ENCODE measurements at regions not wholly inside any gene's neighbourhood (a gene's known extent, or its start where the extent isn't known, plus 50 kb on each side); places are given as distances from the start of the nearest gene placed in this dataset.

GRCh38 chr6:144585217-144585814 lies 300.2 kb downstream of the UTRN start (continued):
- TF ChIP-seq EEA1 (CRISPR knock-in tag; IDR thresholded peaks at IDR 0.05; ENCODE audit: borderline replicate concordance) (no peak), ZNF556 (CRISPR knock-in tag; IDR thresholded peaks at IDR 0.05; ENCODE audit: borderline replicate concordance) (no peak), ZNF260 (CRISPR knock-in tag; IDR thresholded peaks at IDR 0.05; ENCODE audit: borderline replicate concordance, low read depth) (no peak), GTF2F1 (IDR thresholded peaks at IDR 0.05; ENCODE audit: low read length) (no peak), ZNF354B (CRISPR knock-in tag; IDR thresholded peaks at IDR 0.05) (no peak), HMG20B (CRISPR knock-in tag; conservative IDR thresholded peaks at IDR 0.05) (no peak), TOPORS (CRISPR knock-in tag; IDR thresholded peaks at IDR 0.05) (no peak), ZNF570 (CRISPR knock-in tag; IDR thresholded peaks at IDR 0.05; ENCODE audit: borderline replicate concordance) (no peak), ZEB1 (IDR thresholded peaks at IDR 0.05; ENCODE audit: insufficient replicate concordance, low read depth) (no peak), SSRP1 (CRISPR knock-in tag; IDR thresholded peaks at IDR 0.05) (0 out of 2 replicates have a peak, but pooled peaks have one; percentile 42), GATAD2A (CRISPR knock-in tag; IDR thresholded peaks at IDR 0.05) (peak; percentile 32; the same call in 1 of the 2 replicates), ZNF143 (CRISPR knock-in tag; IDR thresholded peaks at IDR 0.05) (no peak), MIER3 (CRISPR knock-in tag; IDR thresholded peaks at IDR 0.05; ENCODE audit: borderline replicate concordance) (no peak), ZMYM4 (CRISPR knock-in tag; IDR thresholded peaks at IDR 0.05) (no peak; the same call in 1 of the 2 replicates), RAD21 (CRISPR knock-in tag; IDR thresholded peaks at IDR 0.05) (peak; percentile 81), ARID3A (IDR thresholded peaks at IDR 0.05; ENCODE audit: low read depth, low read length) (peak; percentile 63; the same call in 1 of the 2 replicates), ZNF207 (IDR thresholded peaks at IDR 0.05; ENCODE audit: borderline replicate concordance) (no peak), THYN1 (CRISPR knock-in tag; IDR thresholded peaks at IDR 0.05; ENCODE audit: borderline replicate concordance, low read depth) (no peak), PRDM10 (CRISPR knock-in tag; IDR thresholded peaks at IDR 0.05; ENCODE audit: low read depth) (no peak), HOXA9 (CRISPR knock-in tag; IDR thresholded peaks at IDR 0.05; ENCODE audit: borderline replicate concordance) (no peak), ZSCAN12 (CRISPR knock-in tag; IDR thresholded peaks at IDR 0.05) (no peak), SMC3 (IDR thresholded peaks at IDR 0.05; ENCODE audit: low read length) (peak; percentile 66), MBD4 (IDR thresholded peaks at IDR 0.05; ENCODE audit: borderline replicate concordance, low read length) (no peak), ZNF557 (CRISPR knock-in tag; IDR thresholded peaks at IDR 0.05) (no peak), KDM5A (IDR thresholded peaks at IDR 0.05; ENCODE audit: borderline replicate concordance, low read length) (no peak; the same call in 1 of the 2 replicates), FOXO4 (CRISPR knock-in tag; conservative IDR thresholded peaks at IDR 0.05) (no peak)

Measured in HepG2 (cell line).